HG02623 (cell line): ENCODE measurements at regions not wholly inside any gene's neighbourhood (a gene's known extent, or its start where the extent isn't known, plus 50 kb on each side); places are given as distances from the start of the nearest gene placed in this dataset.
"Not testable (repeated sequence)": the region's sequence is repeated elsewhere in the genome, so short reads cannot be mapped to it uniquely, and the experiment has no call there.

Experiments used
- ATAC-seq: cut with Tn5 transposase; IDR thresholded peaks from one replicate; pipeline ENCODE4 v1.9.1; 2021; ENCODE audit warnings: moderate library complexity; ENCODE audit not compliant: unreplicated experiment

DNA sequence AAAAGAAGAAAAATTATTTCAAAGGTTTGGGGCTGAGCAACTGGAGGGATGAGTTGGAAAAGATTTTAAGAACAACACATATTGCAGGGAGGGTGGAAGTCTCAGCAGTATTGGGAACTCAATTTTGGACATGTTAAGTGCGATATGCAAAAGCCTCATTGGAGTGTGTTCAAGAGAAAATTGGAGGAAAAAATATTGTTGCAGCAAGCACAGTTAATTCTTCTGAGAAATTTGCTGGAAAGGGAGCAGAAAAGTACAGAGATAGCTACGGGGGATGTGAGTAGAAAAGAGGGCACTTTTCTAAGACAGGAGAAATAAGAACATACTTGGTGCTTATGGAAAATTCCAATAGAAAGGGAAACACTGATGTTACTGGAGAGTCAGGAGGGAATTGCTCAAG, 59.8 kb upstream of the MAGI2 start:
- no peak for ATAC-seq

DNA sequence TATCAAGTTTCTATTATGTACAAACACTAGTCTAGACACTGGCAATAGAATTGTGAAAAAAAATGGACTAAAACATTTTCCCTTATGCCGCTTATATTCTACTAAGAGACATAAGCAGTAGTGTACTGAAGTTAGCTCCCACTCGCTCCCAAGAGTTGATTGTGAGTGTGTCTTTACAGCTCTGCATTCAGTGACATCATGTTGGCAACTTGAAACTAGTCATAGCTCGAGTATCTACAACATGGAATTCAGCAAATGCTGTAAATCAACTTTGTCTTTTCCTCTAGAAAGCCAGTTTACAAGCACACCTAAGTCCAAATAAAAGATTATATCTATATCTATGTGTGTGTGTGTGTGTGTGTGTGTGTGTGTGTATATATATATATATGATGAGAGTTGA, 58.8 kb upstream of the MAGI2 start:
- no peak for ATAC-seq

DNA sequence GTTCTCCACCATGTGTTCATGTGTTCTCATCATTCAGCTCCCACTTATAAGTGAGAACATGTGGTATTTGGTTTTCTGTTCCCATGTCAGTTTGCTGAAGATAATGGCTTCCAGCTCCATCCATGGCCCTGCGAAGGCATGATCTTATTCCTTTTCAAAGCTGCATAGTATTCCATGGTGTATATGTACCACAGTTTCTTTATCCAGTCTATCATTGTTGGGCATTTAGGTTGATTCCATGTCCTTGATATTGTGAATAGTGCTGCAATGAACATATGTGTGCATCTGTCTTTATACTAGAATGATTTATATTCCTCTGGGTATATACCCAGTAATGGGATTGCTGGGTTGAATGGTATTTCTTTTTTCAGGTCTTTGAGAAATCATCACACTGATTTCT, 57.6 kb upstream of the MAGI2 start:
- ATAC-seq = not testable (repeated sequence)

DNA sequence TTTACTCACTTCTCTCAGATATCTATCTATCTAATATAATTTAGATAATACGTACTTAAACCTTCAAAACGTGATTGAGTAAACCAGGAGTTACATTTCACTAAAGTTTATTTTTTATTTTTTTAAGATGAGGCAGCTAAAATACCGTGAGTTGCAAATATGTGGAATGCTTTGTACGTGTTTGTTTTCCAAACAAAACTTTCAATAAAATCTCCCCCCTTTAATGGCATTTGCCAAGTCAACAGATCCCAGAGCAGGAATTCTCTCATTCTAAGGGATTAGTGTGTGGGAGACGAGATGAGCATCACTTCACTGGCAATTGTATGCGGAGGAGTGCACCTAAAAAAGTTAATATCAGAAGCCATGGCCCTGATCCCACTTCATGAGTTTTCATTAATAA, 53.7 kb upstream of the MAGI2 start:
- no peak for ATAC-seq

DNA sequence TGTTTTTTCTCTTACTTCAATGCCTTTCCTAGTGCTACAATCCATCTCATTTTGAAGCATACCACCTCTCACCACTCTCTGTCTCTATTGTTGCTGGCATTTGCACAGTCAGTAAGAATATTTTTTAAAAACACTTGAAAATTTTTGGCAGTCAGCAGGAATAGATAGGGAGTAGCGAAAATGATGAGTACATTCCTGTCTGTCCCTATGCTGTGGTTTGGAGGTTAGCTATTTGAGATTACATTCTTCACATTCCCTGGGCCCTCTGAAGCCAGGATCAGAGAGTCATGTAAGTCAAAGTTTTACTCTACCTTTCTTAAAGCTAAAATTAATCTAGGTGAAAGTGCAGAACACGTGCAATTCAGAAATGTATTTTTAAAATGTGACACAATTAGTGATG, 53.0 kb upstream of the MAGI2 start:
- ATAC-seq = no peak

DNA sequence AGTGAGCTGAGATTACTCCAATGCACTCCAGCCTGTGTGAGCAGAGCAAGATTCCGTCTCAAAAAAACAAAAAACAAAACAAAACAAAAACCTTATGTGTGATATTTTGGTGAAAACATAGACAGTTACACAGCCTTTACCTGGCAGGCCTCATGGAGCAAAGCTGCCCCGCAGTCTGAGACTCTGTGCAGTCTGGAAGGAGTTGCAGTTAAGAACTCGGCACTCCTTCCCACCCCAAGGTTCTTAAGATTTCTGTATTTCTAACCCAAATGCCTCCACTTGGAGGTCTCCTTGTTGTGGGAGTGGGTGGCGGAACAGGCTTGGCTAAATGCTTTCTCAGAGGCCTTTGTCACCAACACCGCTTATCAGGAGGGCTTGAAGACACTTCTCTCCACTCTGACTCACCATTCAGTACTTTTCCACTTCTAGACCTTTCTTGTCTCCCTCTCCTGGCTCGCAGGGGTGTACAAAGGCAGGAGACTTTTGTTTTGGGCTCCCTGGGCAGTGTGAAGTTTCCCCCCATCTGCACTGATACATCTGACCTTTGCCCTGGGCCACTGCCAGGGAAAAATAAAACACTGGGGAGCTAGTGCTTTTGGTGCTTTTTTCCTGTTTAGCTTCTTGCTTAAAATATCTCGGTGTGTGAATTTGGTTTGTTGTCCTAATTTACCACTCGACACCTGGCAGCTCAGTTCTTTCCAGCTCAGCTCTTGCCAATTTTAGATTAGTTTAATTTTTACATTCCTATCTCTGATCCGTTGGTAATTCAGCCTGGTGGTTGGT, 51.3 kb upstream of the MAGI2 start:
- no peak for ATAC-seq
